Vagina (tissue), 2 donors: ENCODE measurements at regions not wholly inside any gene's neighbourhood (a gene's known extent, or its start where the extent isn't known, plus 50 kb on each side); places are given as distances from the start of the nearest gene placed in this dataset.

ENCODE experiments used
- CTCF ChIP-seq, 3 experiments: fragments of 450-650 bp in 2 of 3; fragments of 200-600 bp in 1 of 3; sonication (generic) in 1 of 3; IDR thresholded peaks; one replicate each; pipeline ENCODE4 v1.5.1; 2017 to 2019; ENCODE audit warnings: antibody characterized with exemption in 3 of 3, mild to moderate bottlenecking in 2 of 3, moderate library complexity in 2 of 3
- POLR2A ChIP-seq, 2 donors: fragments of 450-650 bp; IDR thresholded peaks; one replicate each; pipeline ENCODE4 v1.6.1; 2017; ENCODE audit warnings: antibody characterized with exemption in 2 of 2, mild to moderate bottlenecking in 2 of 2, moderate library complexity in 2 of 2
- POLR2AphosphoS5 ChIP-seq, 2 donors: sonication (generic); formaldehyde crosslinking; IDR thresholded peaks; one replicate each; pipeline ENCODE4 v1.9.0; 2017; ENCODE audit warnings: antibody characterized with exemption in 2 of 2, mild to moderate bottlenecking in 2 of 2, low read depth in 1 of 2; ENCODE audit not compliant: insufficient read depth in 1 of 2

GRCh38 chr6:113619077-113619476 lies 238.1 kb upstream of the MARCKS start:
- TF ChIP-seq CTCF (IDR thresholded peaks at IDR 0.05) = no peak
- no peak for TF ChIP-seq POLR2AphosphoS5 (IDR thresholded peaks at IDR 0.05; ENCODE audit: insufficient read depth in 1 of 2, low read depth in 1 of 2)
- TF ChIP-seq POLR2A (IDR thresholded peaks at IDR 0.05) = no peak
